ENCODE measurements at regions not wholly inside any gene's neighbourhood (a gene's known extent, or its start where the extent isn't known, plus 50 kb on each side); places are given as distances from the start of the nearest gene placed in this dataset.

GRCh38 chr4:128573781-128574508 lies 235.6 kb upstream of the JADE1 start:
- in situ Hi-C loops (cut with HindIII; ENCODE audit: low sequenced_read_pairs): no loop called here

GRCh38 chr4:128572778-128573241 lies 236.7 kb upstream of the JADE1 start:
- in situ Hi-C loops (cut with HindIII; ENCODE audit: low sequenced_read_pairs): no loop called here

GRCh38 chr4:128571747-128572146 lies 237.8 kb upstream of the JADE1 start:
- in situ Hi-C loops (cut with HindIII; ENCODE audit: low sequenced_read_pairs): no loop called here

GRCh38 chr4:128570387-128570975 lies 239.0 kb upstream of the JADE1 start:
- in situ Hi-C loops (cut with HindIII; ENCODE audit: low sequenced_read_pairs): no loop called here

GRCh38 chr4:128566693-128567092 lies 242.8 kb upstream of the JADE1 start:
- in situ Hi-C loops (cut with HindIII; ENCODE audit: low sequenced_read_pairs): no loop called here

- in situ Hi-C loops (cut with HindIII; ENCODE audit: low sequenced_read_pairs): no loop called here
These were observed 243.8 kb upstream of the JADE1 start for GRCh38 chr4:128565565-128566186.

GRCh38 chr4:128565054-128565453 lies 244.4 kb upstream of the JADE1 start:
- in situ Hi-C loops (cut with HindIII; ENCODE audit: low sequenced_read_pairs): no loop called here

- in situ Hi-C loops (cut with HindIII; ENCODE audit: low sequenced_read_pairs): no loop called here
These were observed 245.3 kb upstream of the JADE1 start for GRCh38 chr4:128564081-128564630.

GRCh38 chr4:128560754-128561495 lies 248.6 kb upstream of the JADE1 start:
- in situ Hi-C loops (cut with HindIII; ENCODE audit: low sequenced_read_pairs): no loop called here

GRCh38 chr4:128558896-128559679 lies 250.4 kb upstream of the JADE1 start:
- in situ Hi-C loops (cut with HindIII; ENCODE audit: low sequenced_read_pairs): loop anchor here (10.0 kb wide), 1 partner anchor 286 kb away; no protein-coding TSS in a partner anchor

- in situ Hi-C loops (cut with HindIII; ENCODE audit: low sequenced_read_pairs): loop anchor here (10.0 kb wide), 1 partner anchor 288 kb away; no protein-coding TSS in a partner anchor
These were observed 252.7 kb upstream of the JADE1 start for GRCh38 chr4:128556756-128557155.

- in situ Hi-C loops (cut with HindIII; ENCODE audit: low sequenced_read_pairs): loop anchor here (10.0 kb wide), 1 partner anchor 291 kb away; no protein-coding TSS in a partner anchor
These were observed 255.6 kb upstream of the JADE1 start for GRCh38 chr4:128553686-128554515.

- in situ Hi-C loops (cut with HindIII; ENCODE audit: low sequenced_read_pairs): loop anchor here (10.0 kb wide), 1 partner anchor 292 kb away; no protein-coding TSS in a partner anchor
These were observed 257.0 kb upstream of the JADE1 start for GRCh38 chr4:128552586-128552907.

GRCh38 chr4:128551280-128551679 lies 258.2 kb upstream of the JADE1 start:
- in situ Hi-C loops (cut with HindIII; ENCODE audit: low sequenced_read_pairs): loop anchor here (10.0 kb wide), 1 partner anchor 294 kb away; no protein-coding TSS in a partner anchor

GRCh38 chr4:128550060-128550459 lies 259.4 kb upstream of the JADE1 start:
- in situ Hi-C loops (cut with HindIII; ENCODE audit: low sequenced_read_pairs): loop anchor here (10.0 kb wide), 1 partner anchor 295 kb away; no protein-coding TSS in a partner anchor

GRCh38 chr4:128549636-128550035 lies 259.9 kb upstream of the JADE1 start:
- in situ Hi-C loops (cut with HindIII; ENCODE audit: low sequenced_read_pairs): loop anchor here (10.0 kb wide), 1 partner anchor 295 kb away; no protein-coding TSS in a partner anchor

- in situ Hi-C loops (cut with HindIII; ENCODE audit: low sequenced_read_pairs): no loop called here
These were observed 260.8 kb upstream of the PGRMC2 start for GRCh38 chr4:128548381-128548780.

GRCh38 chr4:128544272-128544671 lies 256.7 kb upstream of the PGRMC2 start:
- in situ Hi-C loops (cut with HindIII; ENCODE audit: low sequenced_read_pairs): no loop called here

GRCh38 chr4:128543696-128544095 lies 256.1 kb upstream of the PGRMC2 start:
- in situ Hi-C loops (cut with HindIII; ENCODE audit: low sequenced_read_pairs): no loop called here
